ENCODE measurements at regions not wholly inside any gene's neighbourhood (a gene's known extent, or its start where the extent isn't known, plus 50 kb on each side); places are given as distances from the start of the nearest gene placed in this dataset.

DNA sequence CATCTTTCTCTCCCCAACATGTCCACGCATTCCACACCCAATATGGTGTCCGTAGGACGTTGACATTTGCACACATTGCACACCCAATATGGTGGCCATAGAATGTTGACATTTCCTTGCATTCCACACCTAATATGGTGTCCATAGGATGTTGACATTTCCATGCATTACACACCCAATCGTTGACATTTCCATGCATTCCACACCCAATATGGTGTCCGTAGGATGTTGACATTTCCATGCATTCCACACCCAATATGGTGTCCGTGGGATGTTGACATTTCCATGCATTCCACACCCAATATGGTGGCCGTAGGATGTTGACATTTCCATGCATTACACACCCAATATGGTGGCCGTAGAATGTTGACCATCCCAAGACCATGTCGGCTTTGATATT lies 88.4 kb upstream of the SHOX start:
- TF ChIP-seq, protein P1, sequence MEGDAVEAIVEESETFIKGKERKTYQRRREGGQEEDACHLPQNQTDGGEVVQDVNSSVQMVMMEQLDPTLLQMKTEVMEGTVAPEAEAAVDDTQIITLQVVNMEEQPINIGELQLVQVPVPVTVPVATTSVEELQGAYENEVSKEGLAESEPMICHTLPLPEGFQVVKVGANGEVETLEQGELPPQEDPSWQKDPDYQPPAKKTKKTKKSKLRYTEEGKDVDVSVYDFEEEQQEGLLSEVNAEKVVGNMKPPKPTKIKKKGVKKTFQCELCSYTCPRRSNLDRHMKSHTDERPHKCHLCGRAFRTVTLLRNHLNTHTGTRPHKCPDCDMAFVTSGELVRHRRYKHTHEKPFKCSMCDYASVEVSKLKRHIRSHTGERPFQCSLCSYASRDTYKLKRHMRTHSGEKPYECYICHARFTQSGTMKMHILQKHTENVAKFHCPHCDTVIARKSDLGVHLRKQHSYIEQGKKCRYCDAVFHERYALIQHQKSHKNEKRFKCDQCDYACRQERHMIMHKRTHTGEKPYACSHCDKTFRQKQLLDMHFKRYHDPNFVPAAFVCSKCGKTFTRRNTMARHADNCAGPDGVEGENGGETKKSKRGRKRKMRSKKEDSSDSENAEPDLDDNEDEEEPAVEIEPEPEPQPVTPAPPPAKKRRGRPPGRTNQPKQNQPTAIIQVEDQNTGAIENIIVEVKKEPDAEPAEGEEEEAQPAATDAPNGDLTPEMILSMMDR (IDR thresholded peaks at IDR 0.05) = no peak
- H3K4me1 ChIP-seq = no peaks in the 10 kb centered on the region
- no peak overlapping the region for H3K27ac ChIP-seq
- no peak for DNase-seq (ENCODE audit: low spot score)
- no peaks in the 10 kb centered on the region for H3K36me3 ChIP-seq
- peaks cover 0 to under 1% of the 10 kb centered on the region in 2 donors for H3K9me3 ChIP-seq
- no peaks in the 10 kb centered on the region for H3K27me3 ChIP-seq
- no peak overlapping the region for H3K4me3 ChIP-seq

DNA sequence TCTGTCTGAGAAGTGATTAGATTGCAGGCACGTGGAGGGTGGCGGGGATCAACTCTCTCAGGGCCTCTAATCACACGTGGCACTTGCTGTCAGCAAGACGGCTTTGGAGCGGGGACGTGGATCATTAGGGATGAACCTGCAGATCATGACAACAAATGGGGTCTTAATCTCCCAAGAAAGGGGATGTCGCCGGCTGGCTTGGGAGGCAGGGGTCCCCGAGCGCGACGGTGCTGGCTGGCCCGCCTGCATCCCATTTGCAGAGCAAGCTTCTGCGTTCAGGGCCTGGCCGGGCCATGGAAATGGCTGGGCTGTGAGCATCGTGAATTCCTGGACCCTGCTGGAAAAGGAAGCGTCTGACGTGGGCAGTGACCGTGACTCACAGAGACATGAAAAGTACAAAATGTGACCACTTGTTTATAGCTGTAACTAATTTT lies 85.1 kb upstream of the SHOX start:
- H3K27ac ChIP-seq = no peak overlapping the region
- no peaks in the 10 kb centered on the region for H3K36me3 ChIP-seq
- TF ChIP-seq, protein P1 (IDR thresholded peaks at IDR 0.05) = no peak
- H3K9me3 ChIP-seq = no peaks in the 10 kb centered on the region
- H3K4me3 ChIP-seq = no peak overlapping the region
- no peaks in the 10 kb centered on the region for H3K4me1 ChIP-seq
- no peak for DNase-seq (ENCODE audit: low spot score)
- H3K27me3 ChIP-seq = no peaks in the 10 kb centered on the region

- no peak overlapping the region for H3K27ac ChIP-seq
- no peaks in the 10 kb centered on the region for H3K36me3 ChIP-seq
- TF ChIP-seq, protein P1 (IDR thresholded peaks at IDR 0.05) = no peak
- H3K9me3 ChIP-seq = no peaks in the 10 kb centered on the region
- no peak overlapping the region for H3K4me3 ChIP-seq
- H3K27me3 ChIP-seq = no peaks in the 10 kb centered on the region
- DNase-seq (ENCODE audit: low spot score) = no peak
- H3K4me1 ChIP-seq = no peaks in the 10 kb centered on the region
Observed at GRCh38 chrX:550514-550913, 80.1 kb upstream of the SHOX start.

- Histone ChIP-seq H3K9me3 (no peaks in the 10 kb centered on the region), H3K4me3 (no peak overlapping the region), H3K27me3 (no peaks in the 10 kb centered on the region), H3K27ac (no peak overlapping the region), H3K4me1 (no peaks in the 10 kb centered on the region), H3K36me3 (no peaks in the 10 kb centered on the region)
- no peak for DNase-seq (ENCODE audit: low spot score)
- TF ChIP-seq, protein P1 (IDR thresholded peaks at IDR 0.05) = no peak
Observed at GRCh38 chrX:551306-551705, 79.3 kb upstream of the SHOX start.

DNA sequence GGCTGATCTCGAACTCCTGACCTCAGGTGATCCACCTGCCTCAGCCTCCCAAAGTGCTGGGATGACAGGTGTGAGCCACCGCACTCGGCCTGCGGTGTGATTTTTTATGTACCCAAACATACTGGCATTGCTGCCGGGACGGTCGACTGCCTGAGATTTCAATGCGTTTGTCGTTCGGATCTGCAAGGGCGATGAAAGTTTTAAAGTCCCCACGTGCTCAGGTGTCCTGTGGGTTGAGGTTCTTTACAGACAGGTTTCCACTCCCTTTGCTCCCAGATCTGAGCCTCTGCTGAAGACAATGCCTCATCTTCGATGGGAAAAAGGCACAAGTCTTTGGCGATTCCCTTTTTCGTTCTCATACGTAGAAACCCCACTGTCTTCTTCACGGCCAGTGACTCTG lies 78.1 kb upstream of the SHOX start:
- no peaks in the 10 kb centered on the region for H3K36me3 ChIP-seq
- TF ChIP-seq, protein P1 (IDR thresholded peaks at IDR 0.05) = no peak
- H3K4me1 ChIP-seq = no peaks in the 10 kb centered on the region
- H3K27ac ChIP-seq = no peak overlapping the region
- DNase-seq (ENCODE audit: low spot score) = no peak
- H3K9me3 ChIP-seq = no peaks in the 10 kb centered on the region
- H3K27me3 ChIP-seq = no peaks in the 10 kb centered on the region
- H3K4me3 ChIP-seq = no peak overlapping the region

- TF ChIP-seq, protein P1 (IDR thresholded peaks at IDR 0.05) = no peak
- no peak for DNase-seq (ENCODE audit: low spot score)
- H3K9me3 ChIP-seq = no peaks in the 10 kb centered on the region
- H3K36me3 ChIP-seq = no peaks in the 10 kb centered on the region
- H3K27me3 ChIP-seq = no peaks in the 10 kb centered on the region
- H3K4me3 ChIP-seq = no peak overlapping the region
- no peak overlapping the region for H3K27ac ChIP-seq
- H3K4me1 ChIP-seq = no peaks in the 10 kb centered on the region
Observed at GRCh38 chrX:554271-554670, 76.3 kb upstream of the SHOX start.

Data from right atrium auricular region (tissue), 2 donors.